Kasumi-1 (cell line): ENCODE measurements at regions not wholly inside any gene's neighbourhood (a gene's known extent, or its start where the extent isn't known, plus 50 kb on each side); places are given as distances from the start of the nearest gene placed in this dataset.

Source experiments
- DNase-seq, 2 experiments: peaks; one replicate each; lab custom pipeline; 2025; lab: John Stamatoyannopoulos, UW

GRCh38 chr6:133583907-133584427 lies 304.9 kb upstream of the TCF21 start:
- DNase-seq = no peak

GRCh38 chr6:133584823-133585222 lies 304.1 kb upstream of the TCF21 start:
- no peak for DNase-seq

GRCh38 chr6:133585978-133586377 lies 302.9 kb upstream of the TCF21 start:
- DNase-seq = no peak

GRCh38 chr6:133587546-133588160 lies 301.3 kb upstream of the TCF21 start:
- no peak for DNase-seq

GRCh38 chr6:133590196-133590595 lies 298.7 kb upstream of the TCF21 start:
- DNase-seq = no peak

- DNase-seq = peak; percentile 28 to 52
Observed at GRCh38 chr6:133590814-133591213, 298.1 kb upstream of the TCF21 start.

- DNase-seq = no peak
Observed at GRCh38 chr6:133591275-133591674, 297.6 kb upstream of the TCF21 start.

GRCh38 chr6:133594652-133595110 lies 294.2 kb upstream of the TCF21 start:
- DNase-seq = no peak

- no peak for DNase-seq
Observed at GRCh38 chr6:133595111-133595761, 293.7 kb upstream of the TCF21 start.

- no peak for DNase-seq
Observed at GRCh38 chr6:133606852-133607251, 282.1 kb upstream of the TCF21 start.

GRCh38 chr6:133608620-133609019 lies 280.3 kb upstream of the TCF21 start:
- no peak for DNase-seq

- DNase-seq = no peak
Observed at GRCh38 chr6:133609415-133610226, 279.3 kb upstream of the TCF21 start.

GRCh38 chr6:133610227-133610840 lies 278.6 kb upstream of the TCF21 start:
- no peak for DNase-seq

- DNase-seq = no peak
Observed at GRCh38 chr6:133610971-133611370, 277.9 kb upstream of the TCF21 start.

GRCh38 chr6:133612459-133612858 lies 276.5 kb upstream of the TCF21 start:
- no peak for DNase-seq

GRCh38 chr6:133613211-133613610 lies 275.7 kb upstream of the TCF21 start:
- DNase-seq = no peak

- no peak for DNase-seq
Observed at GRCh38 chr6:133621751-133622150, 267.2 kb upstream of the TCF21 start.

- DNase-seq = no peak
Observed at GRCh38 chr6:133623065-133623464, 265.8 kb upstream of the TCF21 start.

GRCh38 chr6:133623621-133624020 lies 265.3 kb upstream of the TCF21 start:
- no peak for DNase-seq

GRCh38 chr6:133626096-133626666 lies 262.7 kb upstream of the TCF21 start:
- DNase-seq = no peak

- DNase-seq = no peak
Observed at GRCh38 chr6:133629970-133630369, 258.9 kb upstream of the TCF21 start.

- no peak for DNase-seq
Observed at GRCh38 chr6:133630651-133631050, 258.3 kb upstream of the TCF21 start.
